T47D (cell line): ENCODE measurements at regions not wholly inside any gene's neighbourhood (a gene's known extent, or its start where the extent isn't known, plus 50 kb on each side); places are given as distances from the start of the nearest gene placed in this dataset.

Source experiments
- DNase-seq, 2 experiments: peaks; one replicate each; pipeline versions ENCODE4 v3.0.0 to v3.0.0-alpha.2; 2011 to 2012; ENCODE audit warnings: low read depth in 1 of 2, low spot score in 1 of 2
- JUND ChIP-seq: IDR thresholded peaks from 2 replicates; pipeline ENCODE4 v1.6.1; 2012; ENCODE audit warnings: low read depth
- in situ Hi-C: cut with HindIII; loops from 2 replicates; pipeline ENCODE4 v1.10.0; 2016; ENCODE audit warnings: low sequenced_read_pairs, low pct_unique_long_range_greater_than_20kb

- DNase-seq: peak in 1 of 2 experiments; percentile 64
- TF ChIP-seq JUND: no peak
- in situ Hi-C loops: no loop called here
Observed at GRCh38 chr2:128543646-128544045, 225.0 kb upstream of the HS6ST1 start.

GRCh38 chr2:128544321-128545037 is 225.8 kb upstream of the HS6ST1 start:
- no peak for DNase-seq
- in situ Hi-C loops: no loop called here
- TF ChIP-seq JUND: no peak

GRCh38 chr2:128545085-128545484 is 226.4 kb upstream of the HS6ST1 start:
- in situ Hi-C loops: no loop called here
- DNase-seq: no peak
- TF ChIP-seq JUND: no peak

GRCh38 chr2:128545829-128546228 is 227.2 kb upstream of the HS6ST1 start:
- TF ChIP-seq JUND: no peak
- DNase-seq: no peak
- in situ Hi-C loops: no loop called here

GRCh38 chr2:128547667-128548066 is 229.0 kb upstream of the HS6ST1 start:
- in situ Hi-C loops: no loop called here
- DNase-seq: no peak
- no peak for TF ChIP-seq JUND

GRCh38 chr2:128548461-128548891 is 229.8 kb upstream of the HS6ST1 start:
- in situ Hi-C loops: no loop called here
- DNase-seq: no peak
- no peak for TF ChIP-seq JUND

GRCh38 chr2:128549094-128549493 is 230.4 kb upstream of the HS6ST1 start:
- TF ChIP-seq JUND: no peak
- DNase-seq: no peak
- in situ Hi-C loops: no loop called here

DNA sequence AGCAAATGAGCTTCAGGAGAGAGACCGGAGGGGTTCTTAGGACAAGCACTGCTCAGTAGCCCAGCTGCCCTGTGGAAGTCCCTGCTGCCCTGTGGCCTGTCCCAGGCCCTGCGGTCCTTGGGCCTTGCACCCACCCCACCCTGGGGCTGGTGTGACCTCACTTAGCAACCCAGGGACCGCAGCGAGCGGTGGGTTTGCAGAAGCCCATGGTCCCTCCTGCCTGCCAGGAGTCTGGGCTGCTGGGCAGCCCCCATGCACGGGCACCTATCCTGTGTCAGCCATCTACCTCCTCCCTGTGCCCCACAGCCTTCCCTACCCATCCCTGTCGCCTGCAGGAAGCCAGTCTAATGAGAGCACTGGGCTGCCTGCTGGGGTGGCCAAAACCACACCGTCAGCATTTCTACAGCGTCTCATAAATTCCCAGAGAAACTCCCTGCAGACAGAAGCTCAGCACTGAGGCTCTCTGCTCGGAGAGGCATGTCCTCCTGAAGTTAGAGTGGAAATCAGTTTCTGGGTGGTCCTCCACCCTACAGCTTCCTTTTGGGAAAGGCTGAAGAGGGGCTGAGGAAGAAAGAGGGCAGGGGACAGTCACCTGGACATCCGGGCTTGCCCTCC is 231.1 kb upstream of the HS6ST1 start:
- no peak for TF ChIP-seq JUND
- in situ Hi-C loops: no loop called here
- DNase-seq: no peak

DNA sequence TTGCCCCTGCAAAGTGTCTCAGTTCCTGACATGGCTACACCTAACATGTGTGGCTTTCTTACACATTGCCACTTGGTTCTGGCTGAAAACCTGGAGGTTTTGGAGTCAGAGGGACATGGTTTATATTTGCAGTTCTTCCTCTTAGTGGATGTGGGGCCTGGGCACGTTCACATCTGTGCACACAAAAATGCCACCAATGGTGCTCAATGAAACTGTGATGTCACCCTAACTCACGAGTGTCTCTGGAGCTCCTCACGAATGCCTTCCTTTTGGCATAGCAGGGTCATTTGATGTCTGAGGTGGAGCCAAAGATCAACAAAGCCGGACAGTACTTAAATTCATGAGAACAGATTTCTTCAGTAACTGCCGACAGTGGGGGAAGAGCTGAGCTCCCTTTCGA is 231.7 kb upstream of the HS6ST1 start:
- TF ChIP-seq JUND: no peak
- in situ Hi-C loops: no loop called here
- DNase-seq: no peak

DNA sequence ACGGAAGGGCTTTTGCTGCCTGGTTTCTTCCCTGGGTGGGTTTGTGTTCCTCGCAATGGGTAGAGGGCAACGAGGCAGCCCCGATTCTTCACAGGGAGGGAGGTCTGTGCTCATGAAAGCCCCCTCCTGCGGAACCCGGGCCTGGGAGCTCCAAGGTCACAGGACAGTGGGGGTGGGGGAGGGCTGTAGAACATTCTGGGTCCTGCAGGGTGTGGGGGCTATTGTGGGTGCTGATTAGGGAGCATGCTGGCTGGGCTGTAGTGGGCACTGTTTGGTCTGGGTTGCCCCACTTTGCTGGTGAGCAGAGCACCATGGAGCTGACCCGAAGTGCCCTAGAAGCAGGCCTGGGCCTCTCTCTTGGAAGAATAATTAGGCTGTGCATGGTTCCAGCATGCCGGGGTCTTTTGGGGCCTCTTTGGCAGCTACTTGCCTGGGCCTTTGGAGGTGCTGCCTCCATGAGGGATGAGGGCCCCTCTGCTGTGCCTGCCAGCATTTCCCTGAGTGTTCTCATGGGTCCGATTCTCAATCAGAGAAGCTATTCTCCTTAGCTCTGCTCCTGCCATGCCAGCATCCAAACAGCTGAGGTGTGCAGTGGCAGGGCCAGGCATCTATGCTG is 232.2 kb upstream of the HS6ST1 start:
- in situ Hi-C loops: no loop called here
- no peak for TF ChIP-seq JUND
- DNase-seq: no peak

DNA sequence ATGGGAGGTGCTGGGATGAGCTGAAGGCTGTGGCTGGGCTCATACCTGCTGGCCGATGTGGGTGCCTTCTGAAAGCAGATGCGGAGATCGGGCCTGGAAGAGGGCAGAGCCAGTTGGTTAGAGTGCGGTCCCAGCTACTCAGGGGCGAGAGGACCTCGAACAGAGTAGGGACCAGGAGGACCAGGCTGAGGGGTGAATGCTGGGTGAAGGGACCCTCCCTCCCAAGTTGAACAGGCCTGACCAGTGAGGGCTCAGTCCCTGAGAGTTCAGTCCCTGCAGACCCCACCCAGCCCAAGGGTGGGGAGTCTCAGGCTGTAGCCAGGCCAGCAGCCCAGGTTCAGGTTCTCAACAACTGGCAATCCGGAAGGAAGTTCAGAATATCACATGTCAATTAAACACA is 232.8 kb upstream of the HS6ST1 start:
- no peak for DNase-seq
- in situ Hi-C loops: no loop called here
- no peak for TF ChIP-seq JUND

- no peak for TF ChIP-seq JUND
- in situ Hi-C loops: no loop called here
- no peak for DNase-seq
Observed at GRCh38 chr2:128552141-128552805, 233.6 kb upstream of the HS6ST1 start.
